ENCODE measurements at regions not wholly inside any gene's neighbourhood (a gene's known extent, or its start where the extent isn't known, plus 50 kb on each side); places are given as distances from the start of the nearest gene placed in this dataset.

DNA sequence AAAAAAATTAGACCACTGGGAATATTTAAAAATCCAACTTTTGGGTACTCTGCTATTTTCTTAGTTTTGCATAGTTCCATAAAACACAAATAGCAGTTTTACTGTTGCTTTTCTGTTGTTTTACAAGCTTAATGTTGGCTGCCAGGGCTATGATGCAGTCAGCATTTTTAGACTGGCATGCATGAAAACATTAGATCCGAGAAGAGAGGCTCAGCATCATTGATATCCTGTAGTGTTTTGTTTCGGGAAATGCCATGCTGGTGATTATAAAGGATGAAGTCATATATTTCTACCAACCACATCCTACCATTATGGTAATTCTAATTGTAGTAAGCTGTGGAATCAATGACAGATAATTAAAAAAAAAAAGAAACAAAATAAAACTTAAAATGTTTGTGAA, 104.6 kb downstream of the MBL2 start:
- Histone ChIP-seq H3K36me3 (ENCODE audit: insufficient read depth, low read length) (no peaks in the 10 kb centered on the region), H3K4me1 (ENCODE audit: insufficient read depth, low read length) (no peaks in the 10 kb centered on the region), H4K20me1 (ENCODE audit: insufficient read depth, low read length) (no peaks in the 10 kb centered on the region), H3K4me3 (ENCODE audit: insufficient read depth, low read length) (no peak overlapping the region), H3K4me2 (ENCODE audit: insufficient read depth, low read length) (no peak overlapping the region), H2AFZ (ENCODE audit: low read length) (no peak overlapping the region), H3K27ac (ENCODE audit: low read depth, low read length) (no peak overlapping the region), H3K27me3 (ENCODE audit: insufficient read depth, low read length) (no peaks in the 10 kb centered on the region), H3K79me2 (ENCODE audit: insufficient read depth, low read length) (no peaks in the 10 kb centered on the region), H3K9me3 (ENCODE audit: low read depth, low read length) (peaks cover 4% of the 10 kb centered on the region)
- no peak for DNase-seq (ENCODE audit: insufficient read length, low spot score, missing footprints)
- TF ChIP-seq, protein P1, sequence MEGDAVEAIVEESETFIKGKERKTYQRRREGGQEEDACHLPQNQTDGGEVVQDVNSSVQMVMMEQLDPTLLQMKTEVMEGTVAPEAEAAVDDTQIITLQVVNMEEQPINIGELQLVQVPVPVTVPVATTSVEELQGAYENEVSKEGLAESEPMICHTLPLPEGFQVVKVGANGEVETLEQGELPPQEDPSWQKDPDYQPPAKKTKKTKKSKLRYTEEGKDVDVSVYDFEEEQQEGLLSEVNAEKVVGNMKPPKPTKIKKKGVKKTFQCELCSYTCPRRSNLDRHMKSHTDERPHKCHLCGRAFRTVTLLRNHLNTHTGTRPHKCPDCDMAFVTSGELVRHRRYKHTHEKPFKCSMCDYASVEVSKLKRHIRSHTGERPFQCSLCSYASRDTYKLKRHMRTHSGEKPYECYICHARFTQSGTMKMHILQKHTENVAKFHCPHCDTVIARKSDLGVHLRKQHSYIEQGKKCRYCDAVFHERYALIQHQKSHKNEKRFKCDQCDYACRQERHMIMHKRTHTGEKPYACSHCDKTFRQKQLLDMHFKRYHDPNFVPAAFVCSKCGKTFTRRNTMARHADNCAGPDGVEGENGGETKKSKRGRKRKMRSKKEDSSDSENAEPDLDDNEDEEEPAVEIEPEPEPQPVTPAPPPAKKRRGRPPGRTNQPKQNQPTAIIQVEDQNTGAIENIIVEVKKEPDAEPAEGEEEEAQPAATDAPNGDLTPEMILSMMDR (IDR thresholded peaks at IDR 0.05; ENCODE audit: extremely low read depth, low read depth, low read length), result no peak

GRCh38 chr10:52672880-52673279, 99.7 kb downstream of the MBL2 start:
- Histone ChIP-seq H4K20me1 (ENCODE audit: insufficient read depth, low read length) (no peaks in the 10 kb centered on the region), H2AFZ (ENCODE audit: low read length) (no peak overlapping the region), H3K27me3 (ENCODE audit: insufficient read depth, low read length) (no peaks in the 10 kb centered on the region), H3K27ac (ENCODE audit: low read depth, low read length) (no peak overlapping the region), H3K36me3 (ENCODE audit: insufficient read depth, low read length) (no peaks in the 10 kb centered on the region), H3K4me1 (ENCODE audit: insufficient read depth, low read length) (no peaks in the 10 kb centered on the region), H3K9me3 (ENCODE audit: low read depth, low read length) (no peaks in the 10 kb centered on the region), H3K4me3 (ENCODE audit: insufficient read depth, low read length) (no peak overlapping the region), H3K4me2 (ENCODE audit: insufficient read depth, low read length) (no peak overlapping the region), H3K79me2 (ENCODE audit: insufficient read depth, low read length) (no peaks in the 10 kb centered on the region)
- DNase-seq (ENCODE audit: insufficient read length, low spot score, missing footprints), result no peak
- TF ChIP-seq, protein P1 (IDR thresholded peaks at IDR 0.05; ENCODE audit: extremely low read depth, low read depth, low read length), result no peak

DNA sequence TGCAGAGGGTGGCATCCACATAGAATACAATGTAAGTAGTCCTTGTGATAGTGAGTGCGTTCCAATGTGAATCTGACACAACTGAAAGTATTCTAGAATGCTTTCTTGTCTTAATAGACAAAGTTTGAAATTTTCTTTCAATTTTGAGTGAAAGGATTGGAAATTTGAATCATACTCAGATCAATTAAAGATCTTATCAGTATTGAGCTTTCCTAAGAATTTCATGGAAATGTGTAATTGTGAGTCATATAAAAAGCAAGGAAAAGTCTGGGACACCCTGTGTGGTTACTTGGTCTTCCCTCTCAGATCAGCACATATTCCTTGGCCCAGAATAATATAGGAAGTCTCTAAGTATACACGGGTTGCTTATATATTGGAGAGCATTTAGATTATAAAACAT, 99.1 kb downstream of the MBL2 start:
- no peaks in the 10 kb centered on the region for H3K27me3 ChIP-seq (ENCODE audit: insufficient read depth, low read length)
- H3K36me3 ChIP-seq (ENCODE audit: insufficient read depth, low read length), result no peaks in the 10 kb centered on the region
- H2AFZ ChIP-seq (ENCODE audit: low read length), result no peak overlapping the region
- no peaks in the 10 kb centered on the region for H3K79me2 ChIP-seq (ENCODE audit: insufficient read depth, low read length)
- TF ChIP-seq, protein P1 (IDR thresholded peaks at IDR 0.05; ENCODE audit: extremely low read depth, low read depth, low read length), result no peak
- no peaks in the 10 kb centered on the region for H3K9me3 ChIP-seq (ENCODE audit: low read depth, low read length)
- no peak overlapping the region for H3K4me2 ChIP-seq (ENCODE audit: insufficient read depth, low read length)
- no peak overlapping the region for H3K4me3 ChIP-seq (ENCODE audit: insufficient read depth, low read length)
- DNase-seq (ENCODE audit: insufficient read length, low spot score, missing footprints), result no peak
- no peaks in the 10 kb centered on the region for H3K4me1 ChIP-seq (ENCODE audit: insufficient read depth, low read length)
- H3K27ac ChIP-seq (ENCODE audit: low read depth, low read length), result no peak overlapping the region
- H4K20me1 ChIP-seq (ENCODE audit: insufficient read depth, low read length), result no peaks in the 10 kb centered on the region

DNA sequence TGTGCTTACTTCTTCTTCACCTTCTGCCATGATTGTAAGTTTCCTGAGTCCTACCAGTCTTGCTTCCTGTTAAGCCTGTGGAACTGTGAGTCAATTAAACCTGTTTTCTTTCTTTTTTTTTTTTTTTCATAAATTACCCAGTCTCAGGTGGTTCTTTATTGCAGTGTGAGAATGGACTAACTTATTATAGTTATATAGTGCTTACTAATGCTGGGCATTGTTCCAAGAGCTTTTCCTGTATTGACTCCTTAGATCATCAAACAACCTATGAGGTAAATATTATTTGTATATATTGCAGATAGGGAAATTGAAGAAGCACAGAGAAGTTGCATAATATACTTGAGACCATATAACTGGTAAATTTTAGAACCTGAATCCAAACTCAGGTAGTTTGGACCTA, 98.1 kb downstream of the MBL2 start:
- Histone ChIP-seq H3K4me3 (ENCODE audit: insufficient read depth, low read length) (no peak overlapping the region), H2AFZ (ENCODE audit: low read length) (no peak overlapping the region), H3K9me3 (ENCODE audit: low read depth, low read length) (no peaks in the 10 kb centered on the region), H3K79me2 (ENCODE audit: insufficient read depth, low read length) (no peaks in the 10 kb centered on the region), H3K27ac (ENCODE audit: low read depth, low read length) (no peak overlapping the region), H3K36me3 (ENCODE audit: insufficient read depth, low read length) (no peaks in the 10 kb centered on the region), H3K4me2 (ENCODE audit: insufficient read depth, low read length) (no peak overlapping the region), H4K20me1 (ENCODE audit: insufficient read depth, low read length) (no peaks in the 10 kb centered on the region), H3K4me1 (ENCODE audit: insufficient read depth, low read length) (no peaks in the 10 kb centered on the region), H3K27me3 (ENCODE audit: insufficient read depth, low read length) (no peaks in the 10 kb centered on the region)
- DNase-seq (ENCODE audit: insufficient read length, low spot score, missing footprints), result no peak
- TF ChIP-seq, protein P1 (IDR thresholded peaks at IDR 0.05; ENCODE audit: extremely low read depth, low read depth, low read length), result no peak
